NOMO-1 treated with DMSO at 0.1 percent for 48 hours (cell line): ENCODE measurements at regions not wholly inside any gene's neighbourhood (a gene's known extent, or its start where the extent isn't known, plus 50 kb on each side); places are given as distances from the start of the nearest gene placed in this dataset.
"Not testable (repeated sequence)": the region's sequence is repeated elsewhere in the genome, so short reads cannot be mapped to it uniquely, and the experiment has no call there.

Experiments used
- DNase-seq: peaks from one replicate; lab custom pipeline; 2025; ENCODE audit not compliant: unreplicated experiment; lab: John Stamatoyannopoulos, UW

GRCh38 chrX:79026742-79027141, 81.6 kb downstream of the P2RY10 start:
- not testable (repeated sequence) for DNase-seq

DNA sequence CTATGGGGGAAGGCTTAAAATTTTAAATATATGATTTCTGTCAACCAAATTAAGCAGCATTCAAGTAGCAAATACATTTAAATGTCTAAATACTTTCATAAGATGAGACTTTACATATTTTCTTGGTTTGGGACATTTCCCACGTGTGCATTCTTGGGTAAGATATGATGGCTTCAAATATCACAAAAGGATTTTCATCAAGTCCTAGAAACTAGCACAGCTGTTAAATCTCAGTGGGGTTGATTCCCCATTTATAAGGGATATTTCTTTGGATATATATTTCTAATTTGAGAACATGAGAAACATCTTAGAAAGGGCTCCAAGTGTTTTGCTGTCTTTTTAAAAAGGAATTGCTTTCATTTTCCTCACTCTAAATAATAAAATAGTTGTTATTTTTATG, 90.2 kb downstream of the P2RY10 start:
- DNase-seq, result no peak

- DNase-seq, result no peak
These were observed 91.1 kb downstream of the P2RY10 start for GRCh38 chrX:79036157-79036880.

DNA sequence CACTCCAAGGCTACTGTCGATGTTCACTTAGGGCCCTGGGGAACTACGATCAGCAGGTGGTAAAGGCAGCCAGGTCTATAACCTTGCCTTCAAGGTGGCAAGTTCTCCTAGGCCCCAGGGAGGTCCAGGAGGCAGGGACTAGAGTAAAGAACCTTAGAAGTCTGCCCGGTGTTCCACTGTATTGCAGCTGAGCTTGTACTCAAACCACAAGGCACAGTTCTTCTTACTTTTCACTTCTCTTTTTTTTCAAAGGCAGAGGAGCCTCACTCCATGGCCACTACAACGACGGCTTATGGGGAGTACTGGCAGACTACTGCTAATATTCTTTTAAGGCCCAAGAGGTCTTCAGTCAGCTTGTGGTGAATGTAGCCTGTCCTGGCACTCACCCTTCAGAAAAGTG, 78.8 kb upstream of the GPR174 start:
- DNase-seq, result peak; percentile 60

DNA sequence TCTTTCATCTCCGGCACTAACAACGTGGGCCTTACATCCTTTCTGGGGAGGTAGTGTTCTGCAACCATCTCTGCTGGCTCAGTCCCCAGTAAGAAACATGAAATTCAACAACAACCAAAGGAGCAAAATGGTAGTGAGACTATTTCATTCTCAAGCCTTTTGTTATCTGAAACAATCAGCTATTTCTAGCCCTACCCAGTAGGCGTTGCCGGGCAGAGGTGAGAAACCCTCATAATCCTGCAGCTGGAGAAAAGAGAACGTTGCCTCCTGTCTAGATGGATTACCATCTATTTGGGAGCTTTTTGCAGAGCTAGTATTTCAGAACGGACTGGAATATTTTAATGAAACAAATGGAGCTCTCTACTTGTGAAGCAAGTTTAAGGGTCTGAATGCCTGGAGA, 66.4 kb upstream of the GPR174 start:
- no peak for DNase-seq

GRCh38 chrX:79079477-79079876, 65.0 kb upstream of the GPR174 start:
- DNase-seq, result no peak

DNA sequence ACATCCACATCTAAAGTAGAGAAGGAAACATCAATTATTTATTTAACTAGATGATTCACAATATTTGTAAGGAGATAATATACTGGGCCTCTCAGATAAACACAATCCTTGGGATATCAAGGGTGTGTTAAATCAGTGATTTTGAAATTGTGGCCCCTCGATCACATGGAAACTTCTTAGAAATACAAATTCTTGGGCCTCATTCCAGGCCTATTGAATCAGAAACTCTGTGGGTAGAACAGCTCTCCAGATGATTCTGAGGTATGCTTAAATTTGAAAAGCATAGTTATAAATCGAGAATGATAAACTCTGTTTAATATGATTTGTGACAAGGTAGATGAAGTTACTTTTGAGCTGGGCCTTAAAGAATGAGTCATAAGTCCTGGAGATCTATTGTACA, 64.3 kb upstream of the GPR174 start:
- DNase-seq, result no peak

GRCh38 chrX:79081895-79082512, 62.5 kb upstream of the GPR174 start:
- peak; percentile 52 for DNase-seq

DNA sequence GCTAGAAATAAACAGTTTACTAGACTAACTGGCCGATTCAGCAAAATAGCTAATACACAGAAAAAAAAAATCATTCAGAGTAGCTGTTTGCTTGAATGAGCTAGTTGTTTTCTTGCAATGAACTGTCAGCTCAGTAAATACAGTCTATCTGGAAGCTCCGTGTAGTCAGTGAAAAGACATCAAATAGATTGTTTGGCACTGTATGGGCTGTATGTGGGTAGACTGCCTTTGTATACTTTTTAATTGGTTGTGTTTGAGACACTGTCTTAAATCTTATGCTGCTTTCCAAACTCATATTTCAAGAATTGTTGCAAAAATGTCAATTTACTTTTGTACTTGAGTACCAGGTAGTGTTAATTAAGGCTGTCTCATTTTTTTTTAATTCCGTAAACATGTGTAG, 61.6 kb upstream of the GPR174 start:
- no peak for DNase-seq

DNA sequence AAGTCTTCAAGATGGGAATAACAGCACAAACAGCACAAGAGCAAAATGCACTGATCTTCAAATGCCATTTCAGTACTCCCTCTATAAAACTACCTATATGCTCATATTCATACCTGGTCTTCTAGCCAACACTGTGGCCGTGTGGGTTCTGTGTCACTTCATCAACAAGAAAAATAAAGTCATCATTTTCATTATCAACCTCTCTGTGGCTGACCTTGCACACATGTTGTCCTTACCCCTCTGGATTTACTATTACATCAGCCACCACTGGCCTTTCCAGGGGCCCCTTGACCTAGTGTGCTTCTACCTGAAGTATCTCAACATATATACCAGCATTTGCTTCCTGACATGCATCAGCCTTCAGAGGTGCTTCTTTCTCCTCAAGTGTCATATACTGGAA, 59.6 kb upstream of the GPR174 start:
- no peak for DNase-seq

GRCh38 chrX:79089896-79090584, 54.4 kb upstream of the GPR174 start:
- no peak for DNase-seq

DNA sequence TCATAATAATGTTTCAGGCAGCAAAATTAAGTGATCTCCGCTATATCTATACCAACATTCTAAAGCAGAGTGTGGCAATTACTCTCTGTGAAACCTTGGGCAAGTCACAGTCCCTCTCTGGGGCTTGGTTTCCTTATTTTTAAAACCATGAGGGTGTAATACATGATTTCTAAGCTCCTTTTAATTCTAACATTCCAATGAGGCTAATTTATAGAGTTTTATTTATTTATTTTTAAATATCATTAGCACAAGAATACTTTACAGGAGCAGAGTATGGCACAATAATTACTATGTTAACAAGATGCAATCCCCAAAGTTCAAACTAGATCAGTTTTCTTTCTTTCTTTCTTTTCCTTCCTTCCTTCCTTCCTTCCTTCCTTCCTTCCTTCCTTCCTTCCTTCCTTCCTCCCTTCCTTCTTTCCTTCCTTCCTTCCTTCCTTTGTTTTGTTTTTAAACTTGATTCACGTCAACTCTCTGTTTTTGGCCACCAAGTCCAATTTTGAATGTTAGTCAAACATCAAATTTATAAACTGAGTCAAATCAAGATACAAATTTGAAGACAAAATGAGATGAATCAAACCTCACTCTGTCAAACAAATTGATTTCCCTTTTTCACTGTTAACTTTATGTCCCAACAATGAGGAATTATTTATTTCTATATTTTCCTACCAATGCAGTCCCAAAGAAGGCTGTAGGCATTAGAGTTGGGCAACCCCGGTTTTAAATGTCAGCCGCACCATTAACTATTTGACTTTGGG, 50.2 kb upstream of the GPR174 start:
- DNase-seq, result no peak
